HepG2 (cell line): ENCODE measurements at regions not wholly inside any gene's neighbourhood (a gene's known extent, or its start where the extent isn't known, plus 50 kb on each side); places are given as distances from the start of the nearest gene placed in this dataset.

Experiments
- FOXJ3 ChIP-seq: sonication (generic); formaldehyde crosslinking; IDR thresholded peaks from 2 replicates; pipeline ENCODE4 v1.4.0; 2020; ENCODE audit warnings: missing genetic modification reagents, mild to moderate bottlenecking, borderline replicate concordance
- ISX ChIP-seq: sonication (generic); formaldehyde crosslinking; conservative IDR thresholded peaks from 2 replicates; pipeline ENCODE4 v1.5.0; 2020; ENCODE audit warnings: missing genetic modification reagents
- KLF6 ChIP-seq: IDR thresholded peaks from 2 replicates; pipeline ENCODE4 v1.8.0; 2016; ENCODE audit warnings: missing biosample characterization, missing genetic modification reagents
- MAFG ChIP-seq: sonication (generic); formaldehyde crosslinking; IDR thresholded peaks from 2 replicates; pipeline ENCODE4 v1.5.1; 2020; ENCODE audit warnings: mild to moderate bottlenecking, missing genetic modification reagents
- NR3C1 ChIP-seq: sonication (generic); formaldehyde crosslinking; IDR thresholded peaks from 2 replicates; pipeline ENCODE4 v1.4.0; 2020; ENCODE audit warnings: missing genetic modification reagents
- PHF5A ChIP-seq: IDR thresholded peaks from one replicate; pipeline ENCODE4 v1.6.1; 2018; ENCODE audit warnings: low read depth, missing genetic modification reagents; ENCODE audit not compliant: unreplicated experiment
- PHF8 ChIP-seq: sonication (generic); formaldehyde crosslinking; IDR thresholded peaks from 2 replicates; pipeline ENCODE4 v1.5.0; 2020; ENCODE audit warnings: missing genetic modification reagents
- RBM22 ChIP-seq: fragments of 200-400 bp; formaldehyde crosslinking; optimal IDR thresholded peaks from 2 replicates; pipeline ENCODE3; 2017; ENCODE audit warnings: mild to moderate bottlenecking, low read length, moderate library complexity
- TBX2 ChIP-seq: sonication (generic); formaldehyde crosslinking; IDR thresholded peaks from 2 replicates; pipeline ENCODE4 v1.5.0; 2020; ENCODE audit warnings: missing genetic modification reagents, mild to moderate bottlenecking, borderline replicate concordance
- ZNF264 ChIP-seq: sonication (generic); formaldehyde crosslinking; IDR thresholded peaks from 2 replicates; pipeline ENCODE4 v1.4.0; 2020; ENCODE audit warnings: missing genetic modification reagents
- ZNF33B ChIP-seq: sonication (generic); formaldehyde crosslinking; IDR thresholded peaks from 2 replicates; pipeline ENCODE4 v1.5.1; 2020; ENCODE audit warnings: mild to moderate bottlenecking, missing genetic modification reagents
- ZNF564 ChIP-seq: sonication (generic); formaldehyde crosslinking; IDR thresholded peaks from 2 replicates; pipeline ENCODE4 v1.8.1; 2023; ENCODE audit warnings: mild to moderate bottlenecking, missing genetic modification reagents
- ZNF7 ChIP-seq: IDR thresholded peaks from 2 replicates; pipeline ENCODE4 v1.6.1; 2016; ENCODE audit warnings: missing biosample characterization, missing genetic modification reagents
- ZNF788 ChIP-seq: sonication (generic); formaldehyde crosslinking; IDR thresholded peaks from 2 replicates; pipeline ENCODE4 v1.5.0; 2020; ENCODE audit warnings: mild to moderate bottlenecking, missing genetic modification reagents, borderline replicate concordance
- TF ChIP-seq, protein P1 (sequence below): sonication (generic); formaldehyde crosslinking; IDR thresholded peaks from 2 replicates; pipeline ENCODE4 v1.4.0; 2020; ENCODE audit warnings: missing genetic modification reagents
- TF ChIP-seq, protein P2 (sequence below): sonication (generic); formaldehyde crosslinking; IDR thresholded peaks from 2 replicates; pipeline ENCODE4 v1.9.0; 2022; ENCODE audit warnings: low read depth, missing genetic modification reagents
- TF ChIP-seq, protein P3 (sequence below): IDR thresholded peaks from 2 replicates; pipeline ENCODE4 v1.6.1; 2018; ENCODE audit warnings: missing genetic modification reagents, mild to moderate bottlenecking, missing compliant biosample characterization
- TF ChIP-seq, protein P4 (sequence below): sonication (generic); formaldehyde crosslinking; IDR thresholded peaks from 2 replicates; pipeline ENCODE4 v1.5.0; 2020; ENCODE audit warnings: mild to moderate bottlenecking, missing genetic modification reagents, borderline replicate concordance

GRCh38 chr20:53769041-53769440 is 175.4 kb upstream of the ZNF217 start (continued):
- TF ChIP-seq, protein P1, sequence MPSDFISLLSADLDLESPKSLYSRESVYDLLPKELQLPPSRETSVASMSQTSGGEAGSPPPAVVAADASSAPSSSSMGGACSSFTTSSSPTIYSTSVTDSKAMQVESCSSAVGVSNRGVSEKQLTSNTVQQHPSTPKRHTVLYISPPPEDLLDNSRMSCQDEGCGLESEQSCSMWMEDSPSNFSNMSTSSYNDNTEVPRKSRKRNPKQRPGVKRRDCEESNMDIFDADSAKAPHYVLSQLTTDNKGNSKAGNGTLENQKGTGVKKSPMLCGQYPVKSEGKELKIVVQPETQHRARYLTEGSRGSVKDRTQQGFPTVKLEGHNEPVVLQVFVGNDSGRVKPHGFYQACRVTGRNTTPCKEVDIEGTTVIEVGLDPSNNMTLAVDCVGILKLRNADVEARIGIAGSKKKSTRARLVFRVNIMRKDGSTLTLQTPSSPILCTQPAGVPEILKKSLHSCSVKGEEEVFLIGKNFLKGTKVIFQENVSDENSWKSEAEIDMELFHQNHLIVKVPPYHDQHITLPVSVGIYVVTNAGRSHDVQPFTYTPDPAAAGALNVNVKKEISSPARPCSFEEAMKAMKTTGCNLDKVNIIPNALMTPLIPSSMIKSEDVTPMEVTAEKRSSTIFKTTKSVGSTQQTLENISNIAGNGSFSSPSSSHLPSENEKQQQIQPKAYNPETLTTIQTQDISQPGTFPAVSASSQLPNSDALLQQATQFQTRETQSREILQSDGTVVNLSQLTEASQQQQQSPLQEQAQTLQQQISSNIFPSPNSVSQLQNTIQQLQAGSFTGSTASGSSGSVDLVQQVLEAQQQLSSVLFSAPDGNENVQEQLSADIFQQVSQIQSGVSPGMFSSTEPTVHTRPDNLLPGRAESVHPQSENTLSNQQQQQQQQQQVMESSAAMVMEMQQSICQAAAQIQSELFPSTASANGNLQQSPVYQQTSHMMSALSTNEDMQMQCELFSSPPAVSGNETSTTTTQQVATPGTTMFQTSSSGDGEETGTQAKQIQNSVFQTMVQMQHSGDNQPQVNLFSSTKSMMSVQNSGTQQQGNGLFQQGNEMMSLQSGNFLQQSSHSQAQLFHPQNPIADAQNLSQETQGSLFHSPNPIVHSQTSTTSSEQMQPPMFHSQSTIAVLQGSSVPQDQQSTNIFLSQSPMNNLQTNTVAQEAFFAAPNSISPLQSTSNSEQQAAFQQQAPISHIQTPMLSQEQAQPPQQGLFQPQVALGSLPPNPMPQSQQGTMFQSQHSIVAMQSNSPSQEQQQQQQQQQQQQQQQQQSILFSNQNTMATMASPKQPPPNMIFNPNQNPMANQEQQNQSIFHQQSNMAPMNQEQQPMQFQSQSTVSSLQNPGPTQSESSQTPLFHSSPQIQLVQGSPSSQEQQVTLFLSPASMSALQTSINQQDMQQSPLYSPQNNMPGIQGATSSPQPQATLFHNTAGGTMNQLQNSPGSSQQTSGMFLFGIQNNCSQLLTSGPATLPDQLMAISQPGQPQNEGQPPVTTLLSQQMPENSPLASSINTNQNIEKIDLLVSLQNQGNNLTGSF, result no peak
- TF ChIP-seq ZNF7 (CRISPR knock-in tag), result no peak
- TF ChIP-seq, protein P2, sequence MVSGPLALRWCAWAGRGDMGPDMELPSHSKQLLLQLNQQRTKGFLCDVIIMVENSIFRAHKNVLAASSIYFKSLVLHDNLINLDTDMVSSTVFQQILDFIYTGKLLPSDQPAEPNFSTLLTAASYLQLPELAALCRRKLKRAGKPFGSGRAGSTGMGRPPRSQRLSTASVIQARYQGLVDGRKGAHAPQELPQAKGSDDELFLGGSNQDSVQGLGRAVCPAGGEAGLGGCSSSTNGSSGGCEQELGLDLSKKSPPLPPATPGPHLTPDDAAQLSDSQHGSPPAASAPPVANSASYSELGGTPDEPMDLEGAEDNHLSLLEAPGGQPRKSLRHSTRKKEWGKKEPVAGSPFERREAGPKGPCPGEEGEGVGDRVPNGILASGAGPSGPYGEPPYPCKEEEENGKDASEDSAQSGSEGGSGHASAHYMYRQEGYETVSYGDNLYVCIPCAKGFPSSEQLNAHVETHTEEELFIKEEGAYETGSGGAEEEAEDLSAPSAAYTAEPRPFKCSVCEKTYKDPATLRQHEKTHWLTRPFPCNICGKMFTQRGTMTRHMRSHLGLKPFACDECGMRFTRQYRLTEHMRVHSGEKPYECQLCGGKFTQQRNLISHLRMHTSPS (CRISPR knock-in tag), result no peak
- no peak for TF ChIP-seq MAFG (CRISPR knock-in tag)
- no peak for TF ChIP-seq NR3C1 (CRISPR knock-in tag)
- 0 out of 2 replicates have a peak, but pooled peaks have one; percentile 26 for TF ChIP-seq PHF8 (CRISPR knock-in tag)
- no peak for TF ChIP-seq KLF6
- no peak for TF ChIP-seq PHF5A (CRISPR knock-in tag)
- TF ChIP-seq ZNF564 (CRISPR knock-in tag), result no peak
- TF ChIP-seq, protein P3, sequence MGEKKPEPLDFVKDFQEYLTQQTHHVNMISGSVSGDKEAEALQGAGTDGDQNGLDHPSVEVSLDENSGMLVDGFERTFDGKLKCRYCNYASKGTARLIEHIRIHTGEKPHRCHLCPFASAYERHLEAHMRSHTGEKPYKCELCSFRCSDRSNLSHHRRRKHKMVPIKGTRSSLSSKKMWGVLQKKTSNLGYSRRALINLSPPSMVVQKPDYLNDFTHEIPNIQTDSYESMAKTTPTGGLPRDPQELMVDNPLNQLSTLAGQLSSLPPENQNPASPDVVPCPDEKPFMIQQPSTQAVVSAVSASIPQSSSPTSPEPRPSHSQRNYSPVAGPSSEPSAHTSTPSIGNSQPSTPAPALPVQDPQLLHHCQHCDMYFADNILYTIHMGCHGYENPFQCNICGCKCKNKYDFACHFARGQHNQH (CRISPR knock-in tag), result no peak
- no peak for TF ChIP-seq ZNF33B
- TF ChIP-seq ZNF788 (CRISPR knock-in tag), result no peak
- TF ChIP-seq FOXJ3 (CRISPR knock-in tag), result peak; percentile 99
- TF ChIP-seq, protein P4, sequence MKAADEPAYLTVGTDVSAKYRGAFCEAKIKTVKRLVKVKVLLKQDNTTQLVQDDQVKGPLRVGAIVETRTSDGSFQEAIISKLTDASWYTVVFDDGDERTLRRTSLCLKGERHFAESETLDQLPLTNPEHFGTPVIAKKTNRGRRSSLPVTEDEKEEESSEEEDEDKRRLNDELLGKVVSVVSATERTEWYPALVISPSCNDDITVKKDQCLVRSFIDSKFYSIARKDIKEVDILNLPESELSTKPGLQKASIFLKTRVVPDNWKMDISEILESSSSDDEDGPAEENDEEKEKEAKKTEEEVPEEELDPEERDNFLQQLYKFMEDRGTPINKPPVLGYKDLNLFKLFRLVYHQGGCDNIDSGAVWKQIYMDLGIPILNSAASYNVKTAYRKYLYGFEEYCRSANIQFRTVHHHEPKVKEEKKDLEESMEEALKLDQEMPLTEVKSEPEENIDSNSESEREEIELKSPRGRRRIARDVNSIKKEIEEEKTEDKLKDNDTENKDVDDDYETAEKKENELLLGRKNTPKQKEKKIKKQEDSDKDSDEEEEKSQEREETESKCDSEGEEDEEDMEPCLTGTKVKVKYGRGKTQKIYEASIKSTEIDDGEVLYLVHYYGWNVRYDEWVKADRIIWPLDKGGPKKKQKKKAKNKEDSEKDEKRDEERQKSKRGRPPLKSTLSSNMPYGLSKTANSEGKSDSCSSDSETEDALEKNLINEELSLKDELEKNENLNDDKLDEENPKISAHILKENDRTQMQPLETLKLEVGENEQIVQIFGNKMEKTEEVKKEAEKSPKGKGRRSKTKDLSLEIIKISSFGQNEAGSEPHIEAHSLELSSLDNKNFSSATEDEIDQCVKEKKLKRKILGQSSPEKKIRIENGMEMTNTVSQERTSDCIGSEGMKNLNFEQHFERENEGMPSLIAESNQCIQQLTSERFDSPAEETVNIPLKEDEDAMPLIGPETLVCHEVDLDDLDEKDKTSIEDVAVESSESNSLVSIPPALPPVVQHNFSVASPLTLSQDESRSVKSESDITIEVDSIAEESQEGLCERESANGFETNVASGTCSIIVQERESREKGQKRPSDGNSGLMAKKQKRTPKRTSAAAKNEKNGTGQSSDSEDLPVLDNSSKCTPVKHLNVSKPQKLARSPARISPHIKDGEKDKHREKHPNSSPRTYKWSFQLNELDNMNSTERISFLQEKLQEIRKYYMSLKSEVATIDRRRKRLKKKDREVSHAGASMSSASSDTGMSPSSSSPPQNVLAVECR (CRISPR knock-in tag), result no peak; the same call in 1 of the 2 replicates
- no peak for TF ChIP-seq RBM22
- TF ChIP-seq ZNF264, result peak; percentile 67; the same call in 1 of the 2 replicates
- no peak for TF ChIP-seq ISX (CRISPR knock-in tag)
- TF ChIP-seq TBX2 (CRISPR knock-in tag), result peak; percentile 48
